ENCODE measurements at regions not wholly inside any gene's neighbourhood (a gene's known extent, or its start where the extent isn't known, plus 50 kb on each side); places are given as distances from the start of the nearest gene placed in this dataset.

- DNase-seq, result no peak
- Histone ChIP-seq H3K27ac (ENCODE audit: insufficient read depth, low read length) (no peak overlapping the region), H3K27me3 (ENCODE audit: control insufficient read depth, insufficient read depth, low read length) (peaks cover 2% of the 10 kb centered on the region; the same call in 1 of the 2 replicates), H3K18ac (ENCODE audit: low read depth, low read length) (no peak overlapping the region), H2BK120ac (ENCODE audit: low read depth, low read length) (no peak overlapping the region), H3K4me1 (ENCODE audit: control insufficient read depth, insufficient read depth, low read length) (no peaks in the 10 kb centered on the region), H3K4ac (ENCODE audit: low read depth, low read length) (no peak overlapping the region), H4K20me1 (ENCODE audit: insufficient read depth, low read length) (no peaks in the 10 kb centered on the region), H3K79me1 (ENCODE audit: low read depth in 1 of 2, low read length in 2 of 2) (no peaks in the 10 kb centered on the region), H2BK15ac (ENCODE audit: low read depth, low read length) (no peak overlapping the region), H4K8ac (ENCODE audit: low read depth in 2 of 2, low read length in 2 of 2) (no peak overlapping the region), H2AK9ac (replicated peaks; ENCODE audit: low read depth, low read length, poor library complexity) (no peak overlapping the region), H2BK5ac (ENCODE audit: low read depth, low read length, poor library complexity, severe bottlenecking) (no peak overlapping the region), H4K91ac (ENCODE audit: insufficient read depth, low read depth, low read length) (no peak overlapping the region), H3K4me2 (ENCODE audit: low read depth, low read length) (no peak overlapping the region), H3K9me1 (ENCODE audit: insufficient read depth, low read length) (no peaks in the 10 kb centered on the region), H2BK20ac (ENCODE audit: low read depth, low read length) (no peak overlapping the region), H3K23ac (ENCODE audit: low read depth, low read length) (no peak overlapping the region), H4K5ac (ENCODE audit: low read depth, low read length) (no peak overlapping the region), H3K9me3 (ENCODE audit: control insufficient read depth, insufficient read depth, low read length) (peaks cover 5% of the 10 kb centered on the region), H3K9ac (ENCODE audit: low read depth, low read length) (no peak overlapping the region), H2AK5ac (ENCODE audit: low read depth, low read length) (no peak overlapping the region), H3K36me3 (ENCODE audit: control insufficient read depth, insufficient read depth, low read length) (no peaks in the 10 kb centered on the region), H3K56ac (ENCODE audit: extremely low read depth, insufficient read depth, low read length) (no peak overlapping the region), H2AFZ (replicated peaks; ENCODE audit: low read length, poor library complexity) (no peak overlapping the region), H3K4me3 (ENCODE audit: insufficient read depth, low read depth, low read length) (no peak overlapping the region), H3K14ac (replicated peaks; ENCODE audit: low read depth, low read length) (no peak overlapping the region)
- intact Hi-C loops (cut with micrococcal nuclease) (no loop called here), in situ Hi-C loops (cut with MboI; ENCODE audit: low sequenced_read_pairs) (no loop called here), dilution Hi-C loops (cut with HindIII; ENCODE audit: low sequenced_read_pairs, unreplicated experiment) (no loop called here)
- WGBS, 2 experiments (ENCODE audit: extremely low coverage in 2 of 2, insufficient read length in 1 of 2), result 40% methylated on average over 1 of the region's 2 CpGs; no CpG with 5 or more reads in 1 of the 2 experiments
- CTCF ChIA-PET, result interaction anchor here (0.6 kb wide), 1 partner anchor 1160 kb away, joined by 3 read pairs; no protein-coding TSS in a partner anchor
- TF ChIP-seq CTCF (conservative IDR thresholded peaks at IDR 0.05; ENCODE audit: low read depth, low read length), result no peak
- no peak for TF ChIP-seq SMC3 (IDR thresholded peaks at IDR 0.05; ENCODE audit: low read depth, low read length)
- no peak for TF ChIP-seq NFE2L2 (IDR thresholded peaks at IDR 0.05; ENCODE audit: low read depth, low read length)
- TF ChIP-seq RAD21 (IDR thresholded peaks at IDR 0.05; ENCODE audit: low read length), result no peak
- no peak for TF ChIP-seq MXI1 (IDR thresholded peaks at IDR 0.05; ENCODE audit: borderline replicate concordance, low read depth, low read length)
- no peak for TF ChIP-seq CEBPB (IDR thresholded peaks at IDR 0.05; ENCODE audit: low read depth, low read length)
- no peak for TF ChIP-seq FOS (IDR thresholded peaks at IDR 0.05; ENCODE audit: low read depth, low read length)
- no peak for TF ChIP-seq RCOR1 (IDR thresholded peaks at IDR 0.05; ENCODE audit: insufficient replicate concordance, low read length)
- no peak for TF ChIP-seq MAZ (IDR thresholded peaks at IDR 0.05; ENCODE audit: borderline replicate concordance, low read depth, low read length)
- TF ChIP-seq, protein P1, sequence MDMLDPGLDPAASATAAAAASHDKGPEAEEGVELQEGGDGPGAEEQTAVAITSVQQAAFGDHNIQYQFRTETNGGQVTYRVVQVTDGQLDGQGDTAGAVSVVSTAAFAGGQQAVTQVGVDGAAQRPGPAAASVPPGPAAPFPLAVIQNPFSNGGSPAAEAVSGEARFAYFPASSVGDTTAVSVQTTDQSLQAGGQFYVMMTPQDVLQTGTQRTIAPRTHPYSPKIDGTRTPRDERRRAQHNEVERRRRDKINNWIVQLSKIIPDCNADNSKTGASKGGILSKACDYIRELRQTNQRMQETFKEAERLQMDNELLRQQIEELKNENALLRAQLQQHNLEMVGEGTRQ (IDR thresholded peaks at IDR 0.05; ENCODE audit: low read depth, low read length), result no peak
- no peak for TF ChIP-seq RFX5 (IDR thresholded peaks at IDR 0.05; ENCODE audit: low read depth, low read length)
- TF ChIP-seq POLR2A (IDR thresholded peaks at IDR 0.05; ENCODE audit: low read depth, low read length), result no peak
- TF ChIP-seq, protein P2, sequence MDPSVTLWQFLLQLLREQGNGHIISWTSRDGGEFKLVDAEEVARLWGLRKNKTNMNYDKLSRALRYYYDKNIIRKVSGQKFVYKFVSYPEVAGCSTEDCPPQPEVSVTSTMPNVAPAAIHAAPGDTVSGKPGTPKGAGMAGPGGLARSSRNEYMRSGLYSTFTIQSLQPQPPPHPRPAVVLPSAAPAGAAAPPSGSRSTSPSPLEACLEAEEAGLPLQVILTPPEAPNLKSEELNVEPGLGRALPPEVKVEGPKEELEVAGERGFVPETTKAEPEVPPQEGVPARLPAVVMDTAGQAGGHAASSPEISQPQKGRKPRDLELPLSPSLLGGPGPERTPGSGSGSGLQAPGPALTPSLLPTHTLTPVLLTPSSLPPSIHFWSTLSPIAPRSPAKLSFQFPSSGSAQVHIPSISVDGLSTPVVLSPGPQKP (IDR thresholded peaks at IDR 0.05; ENCODE audit: borderline replicate concordance, low read depth, low read length), result no peak
- TF ChIP-seq CHD1 (IDR thresholded peaks at IDR 0.05; ENCODE audit: low read depth, low read length), result no peak
- POLR2A ChIA-PET (ENCODE audit: unreplicated experiment), result no interaction called here
- no peak for ATAC-seq (ENCODE audit: low read depth)
- no TSS peak for BruUV-seq (replicated peaks)
Measured at GRCh38 chrX:75911716-75912115, 126.7 kb upstream of the MAGEE2 start.

Data from IMR-90 (cell line).